Left lung (tissue), 4 donors: ENCODE measurements at regions not wholly inside any gene's neighbourhood (a gene's known extent, or its start where the extent isn't known, plus 50 kb on each side); places are given as distances from the start of the nearest gene placed in this dataset.
"Not testable (repeated sequence)": the region's sequence is repeated elsewhere in the genome, so short reads cannot be mapped to it uniquely, and the experiment has no call there.

Experiments
- ATAC-seq: fragments of 200-7000 bp; cut with Tn5 transposase; one replicate; pipeline ENCODE4 v1.9.1; 2020; ENCODE audit warnings: moderate library complexity
- DNase-seq, 4 donors: peaks; one replicate each; pipeline ENCODE4 v3.0.0-alpha.2; 2013 to 2020
- H3K27ac ChIP-seq, 2 donors: fragments of 200-600 bp; sonication (generic) in 1 of 2; one replicate each; pipeline versions ENCODE4 v1.5.0 to v1.8.0; 2020 to 2021
- H3K27me3 ChIP-seq, 2 donors: fragments of 200-600 bp; sonication (generic) in 1 of 2; one replicate each; pipeline versions ENCODE4 v1.5.0 to v1.8.0; 2020 to 2021
- H3K36me3 ChIP-seq, 2 donors: fragments of 200-600 bp; sonication (generic) in 1 of 2; one replicate each; pipeline versions ENCODE4 v1.5.0 to v1.8.0; 2020 to 2021
- H3K4me1 ChIP-seq, 2 donors: fragments of 200-600 bp; one replicate each; pipeline ENCODE4 v1.8.0; 2021
- H3K4me3 ChIP-seq, 2 donors: fragments of 200-600 bp; sonication (generic) in 1 of 2; one replicate each; pipeline versions ENCODE4 v1.5.0 to v1.8.0; 2020 to 2021; ENCODE audit warnings: mild to moderate bottlenecking in 1 of 2
- H3K9me3 ChIP-seq, 2 donors: fragments of 200-600 bp; sonication (generic) in 1 of 2; one replicate each; pipeline versions ENCODE4 v1.5.0 to v1.8.0; 2020 to 2021
- CTCF ChIP-seq, 2 donors: fragments of 200-600 bp; sonication (generic) in 1 of 2; IDR thresholded peaks; one replicate each; pipeline versions ENCODE4 v1.5.0 to v1.8.0; 2021; ENCODE audit warnings: antibody characterized with exemption in 2 of 2
- intact Hi-C, 2 donors: fragments of 100-400 bp; cut with DNase I; formaldehyde crosslinking; loops; one replicate each; pipeline versions ENCODE4 v1.11.2 to v1.14.2; 2022
- donor health status: DM: no; HTN: yes; CAD: no.
- donor health status: DM: no; HTN: no; CAD: no.

GRCh38 chr5:45110399-45110798, 301.7 kb downstream of the MRPS30 start:
- H3K27ac ChIP-seq = no peak overlapping the region

GRCh38 chr5:45113726-45114125, 305.0 kb downstream of the MRPS30 start:
- no peak for ATAC-seq
- no peak for TF ChIP-seq CTCF (IDR thresholded peaks at IDR 0.05)
- no peak for DNase-seq
- no peak overlapping the region for H3K27ac ChIP-seq
- peaks cover 0 to 8% of the 10 kb centered on the region in 2 donors for H3K9me3 ChIP-seq
- H3K36me3 ChIP-seq = no peaks in the 10 kb centered on the region
- intact Hi-C loops = no loop called here
- H3K4me3 ChIP-seq = no peak overlapping the region
- H3K4me1 ChIP-seq = no peaks in the 10 kb centered on the region
- no peaks in the 10 kb centered on the region for H3K27me3 ChIP-seq

More at GRCh38 chr5:45110399-45110798, 301.7 kb downstream of the MRPS30 start:
- Histone ChIP-seq H3K4me1 (no peaks in the 10 kb centered on the region), H3K27me3 (no peaks in the 10 kb centered on the region), H3K36me3 (no peaks in the 10 kb centered on the region), H3K9me3 (no peaks in the 10 kb centered on the region), H3K4me3 (no peak overlapping the region)
- ATAC-seq = no peak
- intact Hi-C loops = no loop called here
- no peak for DNase-seq
- TF ChIP-seq CTCF (IDR thresholded peaks at IDR 0.05) = no peak

- Histone ChIP-seq H3K9me3 (peaks cover 0 to 12% of the 10 kb centered on the region in 2 donors), H3K4me3 (no peak overlapping the region), H3K4me1 (no peaks in the 10 kb centered on the region), H3K36me3 (no peaks in the 10 kb centered on the region), H3K27ac (no peak overlapping the region), H3K27me3 (no peaks in the 10 kb centered on the region)
- intact Hi-C loops = no loop called here
- no peak for ATAC-seq
- no peak for DNase-seq
- no peak for TF ChIP-seq CTCF (IDR thresholded peaks at IDR 0.05)
Observed at GRCh38 chr5:45132972-45133371, 324.2 kb downstream of the MRPS30 start.

GRCh38 chr5:45162974-45163373, 354.2 kb downstream of the MRPS30 start:
- intact Hi-C loops = no loop called here
- no peak for ATAC-seq

GRCh38 chr5:45171563-45171962, 362.8 kb downstream of the MRPS30 start:
- DNase-seq (no peak), ATAC-seq (no peak)
- no peaks in the 10 kb centered on the region for H3K9me3 ChIP-seq
- no peak for TF ChIP-seq CTCF (IDR thresholded peaks at IDR 0.05)
- no peak overlapping the region for H3K4me3 ChIP-seq
- no peaks in the 10 kb centered on the region for H3K36me3 ChIP-seq
- intact Hi-C loops = no loop called here
- no peaks in the 10 kb centered on the region for H3K27me3 ChIP-seq
- no peak overlapping the region for H3K27ac ChIP-seq
- no peaks in the 10 kb centered on the region for H3K4me1 ChIP-seq

More at GRCh38 chr5:45162974-45163373, 354.2 kb downstream of the MRPS30 start:
- Histone ChIP-seq H3K4me1 (no peaks in the 10 kb centered on the region), H3K27ac (no peak overlapping the region), H3K4me3 (no peak overlapping the region), H3K36me3 (no peaks in the 10 kb centered on the region), H3K27me3 (no peaks in the 10 kb centered on the region), H3K9me3 (peaks cover 0 to 6% of the 10 kb centered on the region in 2 donors)
- no peak for TF ChIP-seq CTCF (IDR thresholded peaks at IDR 0.05)
- DNase-seq = peak in 1 of 4 donors; percentile 2

GRCh38 chr5:45172634-45173033, 363.9 kb downstream of the MRPS30 start:
- DNase-seq, H3K36me3 ChIP-seq, ATAC-seq, intact Hi-C loops, H3K9me3 ChIP-seq, H3K27me3 ChIP-seq, H3K4me1 ChIP-seq, H3K27ac ChIP-seq, H3K4me3 ChIP-seq: not testable (repeated sequence)
